GM21619 (cell line): ENCODE measurements at regions not wholly inside any gene's neighbourhood (a gene's known extent, or its start where the extent isn't known, plus 50 kb on each side); places are given as distances from the start of the nearest gene placed in this dataset.

Experiments
- ATAC-seq: cut with Tn5 transposase; IDR thresholded peaks from one replicate; pipeline ENCODE4 v1.9.1; 2021; ENCODE audit not compliant: unreplicated experiment

DNA sequence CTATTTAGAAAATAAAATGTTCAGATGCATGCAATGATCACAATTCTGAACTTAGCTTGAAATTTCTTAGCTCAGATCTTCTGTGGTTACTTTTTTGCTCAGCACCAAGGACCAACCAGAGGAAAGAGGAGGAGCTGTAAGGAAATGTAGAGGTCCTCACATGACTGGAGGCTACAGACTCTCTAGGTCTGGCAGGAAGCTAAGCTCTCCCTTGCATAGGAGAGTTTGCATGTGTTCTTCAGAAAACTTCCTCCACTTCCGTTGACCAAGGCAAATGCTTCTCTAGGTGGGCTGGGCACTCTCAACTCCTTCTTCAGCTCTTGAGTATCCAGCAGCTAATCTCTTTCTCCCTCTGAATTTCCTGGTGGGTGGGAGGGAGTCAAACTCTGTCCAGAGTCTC, 119.6 kb downstream of the BTC start:
- ATAC-seq: no peak

DNA sequence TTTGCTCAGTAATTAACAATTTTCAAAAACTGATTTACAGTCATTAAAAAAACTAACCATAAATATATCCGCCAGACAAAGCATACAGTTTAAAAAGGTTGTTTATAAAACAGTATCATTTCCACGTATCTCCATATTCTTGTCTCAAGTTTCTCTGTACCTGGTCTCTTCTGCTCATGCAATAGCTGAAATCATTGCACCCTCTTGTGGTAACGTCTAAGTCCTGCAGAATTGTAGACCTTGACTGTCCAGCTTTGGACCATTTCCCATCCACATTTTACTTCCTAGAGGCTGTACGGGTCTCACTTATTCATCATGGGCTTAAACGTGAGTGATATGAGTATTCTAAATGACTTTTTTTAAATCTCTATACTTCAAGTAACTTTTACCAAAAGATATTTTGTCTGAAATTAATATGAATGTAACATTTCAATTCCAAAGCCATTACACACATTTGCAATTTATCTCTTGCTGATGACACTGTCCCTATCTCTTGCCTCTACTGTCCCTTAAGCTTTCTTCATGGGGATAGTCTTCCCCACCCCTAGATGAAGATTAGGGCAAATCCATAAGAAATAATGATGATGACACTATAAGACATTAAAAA, 118.5 kb downstream of the BTC start:
- peak; percentile 74 for ATAC-seq

DNA sequence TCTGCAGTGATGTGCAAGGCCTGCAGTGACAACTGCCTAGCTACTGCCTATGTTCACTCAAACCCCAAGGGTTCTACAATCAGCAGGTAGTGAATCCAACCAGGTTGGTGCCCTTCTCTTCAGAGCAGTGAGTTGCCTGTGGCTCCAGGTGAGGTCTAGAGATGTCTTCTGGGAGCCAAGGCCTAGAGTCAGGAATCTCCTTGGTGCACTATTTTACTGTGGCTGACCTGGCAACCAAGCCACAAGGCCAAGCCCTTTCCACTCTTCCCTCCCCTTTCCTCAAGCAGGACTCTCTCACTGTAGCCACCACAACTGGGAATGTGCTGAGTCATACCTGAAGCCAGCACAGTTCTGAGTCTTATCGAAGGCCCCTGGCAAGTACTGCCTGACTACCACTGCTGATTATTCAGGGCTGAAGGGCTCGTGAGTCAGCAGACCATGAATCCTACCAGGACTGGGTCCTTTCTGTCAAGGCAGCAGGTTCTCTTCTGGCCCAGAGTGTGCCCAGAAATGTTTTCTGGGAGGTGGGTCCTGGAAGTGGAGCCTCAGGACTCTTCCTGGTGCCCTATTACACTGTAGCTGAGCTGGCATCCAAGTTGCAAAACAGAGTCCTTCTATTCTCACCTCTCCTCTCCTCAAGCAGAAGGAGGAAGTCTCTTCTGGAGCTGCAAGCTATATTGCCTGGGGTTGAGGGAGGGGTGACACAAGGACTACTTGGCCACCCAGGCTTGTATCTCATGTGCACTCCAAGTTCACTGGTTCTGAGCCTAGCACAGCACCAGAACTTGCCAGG, 111.6 kb downstream of the BTC start:
- no peak for ATAC-seq

DNA sequence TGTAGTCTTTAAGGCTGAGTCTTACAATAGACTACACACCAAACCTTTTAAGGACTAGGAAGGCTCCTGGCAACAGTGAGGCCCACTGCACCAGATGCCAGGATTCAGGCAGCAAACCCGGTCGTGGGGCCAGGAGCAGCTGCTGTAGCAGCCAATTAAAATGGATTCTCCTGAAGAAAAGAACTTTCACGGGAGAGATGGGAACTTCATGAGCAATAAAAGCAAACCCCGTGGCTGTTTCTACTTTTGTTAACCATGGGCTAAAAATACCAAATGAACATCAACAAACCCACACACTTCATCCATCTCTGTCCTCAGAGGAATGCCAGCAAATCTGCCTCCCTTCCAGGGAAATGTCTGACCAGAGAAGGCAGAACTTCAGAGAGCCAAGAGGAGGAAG, 101.4 kb downstream of the BTC start:
- ATAC-seq: no peak
